ENCODE measurements at regions not wholly inside any gene's neighbourhood (a gene's known extent, or its start where the extent isn't known, plus 50 kb on each side); places are given as distances from the start of the nearest gene placed in this dataset.

DNA sequence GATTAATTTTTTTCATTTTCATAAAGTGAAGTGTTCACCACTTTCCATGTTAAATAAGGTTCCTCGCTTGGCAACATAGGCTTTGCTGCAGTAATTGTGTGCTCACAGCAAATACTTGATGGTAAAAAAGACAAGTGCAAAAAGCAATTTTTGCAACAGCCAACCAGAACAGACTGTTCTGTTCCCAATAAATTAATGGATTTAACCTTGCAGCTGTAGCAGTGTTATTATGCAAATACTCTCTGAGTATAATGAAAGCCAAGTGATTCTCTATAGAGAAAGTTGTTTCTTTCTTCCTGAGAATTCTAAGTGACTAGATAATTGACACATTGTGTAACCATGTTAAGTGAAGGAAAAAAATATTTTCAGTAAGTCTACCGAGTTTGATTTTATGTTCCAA, 183.7 kb upstream of the NAALADL2 start:
- BruUV-seq (replicated peaks), result no TSS peak
- CTCF ChIA-PET, result no interaction called here

DNA sequence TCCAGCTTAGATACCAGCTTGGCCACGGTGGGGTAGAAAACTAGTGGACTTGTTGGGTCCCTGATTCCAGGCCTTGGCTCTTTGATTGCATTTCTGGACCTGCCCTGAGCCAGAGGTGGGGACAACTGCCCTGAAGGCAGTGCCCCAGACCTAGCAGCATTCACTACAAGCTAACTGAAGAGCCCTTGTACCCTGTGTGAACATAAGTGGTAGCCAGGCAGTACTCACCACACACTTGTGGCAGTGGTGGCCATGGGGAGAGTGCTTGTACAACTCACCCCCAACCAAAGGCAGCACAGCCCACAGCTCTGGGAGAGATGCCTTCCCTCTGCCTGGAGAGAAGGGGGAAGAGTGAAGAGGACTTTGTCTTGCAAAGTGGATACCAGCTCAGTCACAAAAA, 177.3 kb upstream of the NAALADL2 start:
- no peaks in the 10 kb centered on the region for H3K36me3 ChIP-seq (ENCODE audit: control insufficient read depth, insufficient read depth, low read length)
- BruUV-seq (replicated peaks), result no TSS peak
- POLR2A ChIA-PET, result no interaction called here
- CTCF ChIA-PET, result no interaction called here
- TF ChIP-seq, protein P1, sequence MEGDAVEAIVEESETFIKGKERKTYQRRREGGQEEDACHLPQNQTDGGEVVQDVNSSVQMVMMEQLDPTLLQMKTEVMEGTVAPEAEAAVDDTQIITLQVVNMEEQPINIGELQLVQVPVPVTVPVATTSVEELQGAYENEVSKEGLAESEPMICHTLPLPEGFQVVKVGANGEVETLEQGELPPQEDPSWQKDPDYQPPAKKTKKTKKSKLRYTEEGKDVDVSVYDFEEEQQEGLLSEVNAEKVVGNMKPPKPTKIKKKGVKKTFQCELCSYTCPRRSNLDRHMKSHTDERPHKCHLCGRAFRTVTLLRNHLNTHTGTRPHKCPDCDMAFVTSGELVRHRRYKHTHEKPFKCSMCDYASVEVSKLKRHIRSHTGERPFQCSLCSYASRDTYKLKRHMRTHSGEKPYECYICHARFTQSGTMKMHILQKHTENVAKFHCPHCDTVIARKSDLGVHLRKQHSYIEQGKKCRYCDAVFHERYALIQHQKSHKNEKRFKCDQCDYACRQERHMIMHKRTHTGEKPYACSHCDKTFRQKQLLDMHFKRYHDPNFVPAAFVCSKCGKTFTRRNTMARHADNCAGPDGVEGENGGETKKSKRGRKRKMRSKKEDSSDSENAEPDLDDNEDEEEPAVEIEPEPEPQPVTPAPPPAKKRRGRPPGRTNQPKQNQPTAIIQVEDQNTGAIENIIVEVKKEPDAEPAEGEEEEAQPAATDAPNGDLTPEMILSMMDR (IDR thresholded peaks at IDR 0.05), result no peak
- TF ChIP-seq, protein P2, sequence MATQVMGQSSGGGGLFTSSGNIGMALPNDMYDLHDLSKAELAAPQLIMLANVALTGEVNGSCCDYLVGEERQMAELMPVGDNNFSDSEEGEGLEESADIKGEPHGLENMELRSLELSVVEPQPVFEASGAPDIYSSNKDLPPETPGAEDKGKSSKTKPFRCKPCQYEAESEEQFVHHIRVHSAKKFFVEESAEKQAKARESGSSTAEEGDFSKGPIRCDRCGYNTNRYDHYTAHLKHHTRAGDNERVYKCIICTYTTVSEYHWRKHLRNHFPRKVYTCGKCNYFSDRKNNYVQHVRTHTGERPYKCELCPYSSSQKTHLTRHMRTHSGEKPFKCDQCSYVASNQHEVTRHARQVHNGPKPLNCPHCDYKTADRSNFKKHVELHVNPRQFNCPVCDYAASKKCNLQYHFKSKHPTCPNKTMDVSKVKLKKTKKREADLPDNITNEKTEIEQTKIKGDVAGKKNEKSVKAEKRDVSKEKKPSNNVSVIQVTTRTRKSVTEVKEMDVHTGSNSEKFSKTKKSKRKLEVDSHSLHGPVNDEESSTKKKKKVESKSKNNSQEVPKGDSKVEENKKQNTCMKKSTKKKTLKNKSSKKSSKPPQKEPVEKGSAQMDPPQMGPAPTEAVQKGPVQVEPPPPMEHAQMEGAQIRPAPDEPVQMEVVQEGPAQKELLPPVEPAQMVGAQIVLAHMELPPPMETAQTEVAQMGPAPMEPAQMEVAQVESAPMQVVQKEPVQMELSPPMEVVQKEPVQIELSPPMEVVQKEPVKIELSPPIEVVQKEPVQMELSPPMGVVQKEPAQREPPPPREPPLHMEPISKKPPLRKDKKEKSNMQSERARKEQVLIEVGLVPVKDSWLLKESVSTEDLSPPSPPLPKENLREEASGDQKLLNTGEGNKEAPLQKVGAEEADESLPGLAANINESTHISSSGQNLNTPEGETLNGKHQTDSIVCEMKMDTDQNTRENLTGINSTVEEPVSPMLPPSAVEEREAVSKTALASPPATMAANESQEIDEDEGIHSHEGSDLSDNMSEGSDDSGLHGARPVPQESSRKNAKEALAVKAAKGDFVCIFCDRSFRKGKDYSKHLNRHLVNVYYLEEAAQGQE (IDR thresholded peaks at IDR 0.05; ENCODE audit: insufficient read depth in 1 of 2, low read depth in 2 of 2, low read length in 1 of 2), result no peak
- TF ChIP-seq TCF7L2 (IDR thresholded peaks at IDR 0.05; ENCODE audit: low read depth, low read length), result no peak
- no peak for TF ChIP-seq POLR2AphosphoS5 (IDR thresholded peaks at IDR 0.05; ENCODE audit: low read depth, low read length)
- no peak for TF ChIP-seq SIN3A (IDR thresholded peaks at IDR 0.05; ENCODE audit: borderline replicate concordance, insufficient read depth, low read depth, low read length)
- H3K9me3 ChIP-seq (ENCODE audit: control insufficient read depth, insufficient read depth, low read depth, low read length), result no peaks in the 10 kb centered on the region
- no peak for DNase-seq (ENCODE audit: low read depth, low spot score)
- no peaks in the 10 kb centered on the region for H3K27me3 ChIP-seq (ENCODE audit: control insufficient read depth, insufficient read depth, low read length)
- H3K27ac ChIP-seq (ENCODE audit: low read length), result no peak overlapping the region
- intact Hi-C loops (cut with micrococcal nuclease; ENCODE audit: unreplicated experiment) (no loop called here), in situ Hi-C loops (cut with HindIII; ENCODE audit: low pct_unique_long_range_greater_than_20kb, low sequenced_read_pairs) (no loop called here)
- no peaks in the 10 kb centered on the region for H3K4me1 ChIP-seq (ENCODE audit: control insufficient read depth, insufficient read depth, low read length)
- no peak for ATAC-seq
- no peak overlapping the region for H3K4me3 ChIP-seq (ENCODE audit: low read depth in 2 of 2, low read length in 2 of 2)

More for the DNA sequence above, 183.7 kb upstream of the NAALADL2 start:
- in situ Hi-C loops (cut with HindIII; ENCODE audit: low pct_unique_long_range_greater_than_20kb, low sequenced_read_pairs) (no loop called here), intact Hi-C loops (cut with micrococcal nuclease; ENCODE audit: unreplicated experiment) (no loop called here)
- Histone ChIP-seq H3K36me3 (ENCODE audit: control insufficient read depth, insufficient read depth, low read length) (no peaks in the 10 kb centered on the region), H3K9me3 (ENCODE audit: control insufficient read depth, insufficient read depth, low read depth, low read length) (no peaks in the 10 kb centered on the region), H3K27me3 (ENCODE audit: control insufficient read depth, insufficient read depth, low read length) (no peaks in the 10 kb centered on the region), H3K4me1 (ENCODE audit: control insufficient read depth, insufficient read depth, low read length) (no peaks in the 10 kb centered on the region), H3K4me3 (ENCODE audit: low read depth in 2 of 2, low read length in 2 of 2) (no peak overlapping the region), H3K27ac (ENCODE audit: low read length) (no peak overlapping the region)
- TF ChIP-seq, protein P2 (IDR thresholded peaks at IDR 0.05; ENCODE audit: insufficient read depth in 1 of 2, low read depth in 2 of 2, low read length in 1 of 2), result no peak
- TF ChIP-seq, protein P1 (IDR thresholded peaks at IDR 0.05), result no peak
- no peak for TF ChIP-seq TCF7L2 (IDR thresholded peaks at IDR 0.05; ENCODE audit: low read depth, low read length)
- ATAC-seq (no peak), DNase-seq (ENCODE audit: low read depth, low spot score) (no peak)
- POLR2A ChIA-PET, result no interaction called here
